SU-DHL-6 (cell line): ENCODE measurements at regions not wholly inside any gene's neighbourhood (a gene's known extent, or its start where the extent isn't known, plus 50 kb on each side); places are given as distances from the start of the nearest gene placed in this dataset.

Experiments used
- H2AFZ ChIP-seq: fragments of 200-600 bp; sonication (generic); 2 replicates; pipeline ENCODE4 v1.6.1; 2014; ENCODE audit warnings: low read depth, mild to moderate bottlenecking, moderate library complexity, mixed read lengths, antibody characterized with exemption, low read length; ENCODE audit not compliant: severe bottlenecking
- H3F3A ChIP-seq: fragments of 200-600 bp; shearing (Covaris generic); 2 replicates; pipeline ENCODE4 v1.6.0; 2016; ENCODE audit warnings: antibody characterized with exemption, mild to moderate bottlenecking; ENCODE audit not compliant: insufficient read depth
- H3K27ac ChIP-seq: fragments of 200-600 bp; sonication (generic); 2 replicates; pipeline ENCODE4 v1.5.1; 2016; ENCODE audit warnings: low read depth, mild to moderate bottlenecking, low read length, moderate library complexity, mixed read lengths
- H3K27me3 ChIP-seq: fragments of 200-600 bp; sonication (generic), shearing (Covaris generic); 2 replicates; pipeline ENCODE4 v1.6.0; 2014; ENCODE audit warnings: mild to moderate bottlenecking, low read length
- H3K36me3 ChIP-seq: fragments of 200-600 bp; sonication (generic); 2 replicates; pipeline ENCODE4 v1.6.1; 2014; ENCODE audit warnings: mild to moderate bottlenecking, low read length, mixed read lengths
- H3K4me2 ChIP-seq: fragments of 300-600, 200-600 bp; shearing (Covaris generic), sonication (generic); 2 replicates; pipeline ENCODE4 v1.6.0; 2014; ENCODE audit warnings: low read length, low read depth, mild to moderate bottlenecking; ENCODE audit not compliant: poor library complexity, severe bottlenecking
- H3K4me3 ChIP-seq: fragments of 200-600 bp; sonication (generic); 2 replicates; pipeline ENCODE4 v1.5.1; 2014; ENCODE audit warnings: antibody characterized with exemption, low read length, mild to moderate bottlenecking, mixed read lengths; ENCODE audit not compliant: insufficient read depth, poor library complexity, severe bottlenecking
- H3K79me2 ChIP-seq: fragments of 200-600 bp; sonication (generic); 2 replicates; pipeline ENCODE4 v1.6.1; 2014; ENCODE audit warnings: mild to moderate bottlenecking, low read length, moderate library complexity; ENCODE audit not compliant: insufficient read depth
- H3K9ac ChIP-seq: fragments of 200-600 bp; sonication (generic); 2 replicates; pipeline ENCODE4 v1.7.0; 2014; ENCODE audit warnings: mild to moderate bottlenecking, low read length
- H3K9me2 ChIP-seq: fragments of 200-600 bp; sonication (generic); replicated peaks from 2 replicates; pipeline ENCODE4 v1.6.1; 2014; ENCODE audit warnings: low read length; ENCODE audit not compliant: insufficient read depth
- H3K9me3 ChIP-seq: fragments of 200-600 bp; sonication (generic); 2 replicates; pipeline ENCODE4 v1.6.1; 2014; ENCODE audit warnings: low read length, mixed read lengths; ENCODE audit not compliant: insufficient read depth
- H4K20me1 ChIP-seq: fragments of 200-600 bp; sonication (generic); 2 replicates; pipeline ENCODE4 v1.6.1; 2014; ENCODE audit warnings: low read depth, mild to moderate bottlenecking, antibody characterized with exemption, low read length, moderate library complexity, mixed read lengths
- EZH2phosphoT487 ChIP-seq: fragments of 200-600 bp; sonication (generic), shearing (Covaris generic); conservative IDR thresholded peaks from 2 replicates; pipeline ENCODE4 v1.6.1; 2018; ENCODE audit warnings: mild to moderate bottlenecking, antibody characterized with exemption, low read length, moderate library complexity, mixed read lengths
- TF ChIP-seq, protein P1 (sequence below): fragments of 200-600 bp; sonication (generic); IDR thresholded peaks from one replicate; pipeline ENCODE4 v1.5.1; 2017; ENCODE audit warnings: antibody characterized with exemption, mild to moderate bottlenecking, low read length, moderate library complexity; ENCODE audit not compliant: insufficient read depth, poor library complexity, severe bottlenecking

DNA sequence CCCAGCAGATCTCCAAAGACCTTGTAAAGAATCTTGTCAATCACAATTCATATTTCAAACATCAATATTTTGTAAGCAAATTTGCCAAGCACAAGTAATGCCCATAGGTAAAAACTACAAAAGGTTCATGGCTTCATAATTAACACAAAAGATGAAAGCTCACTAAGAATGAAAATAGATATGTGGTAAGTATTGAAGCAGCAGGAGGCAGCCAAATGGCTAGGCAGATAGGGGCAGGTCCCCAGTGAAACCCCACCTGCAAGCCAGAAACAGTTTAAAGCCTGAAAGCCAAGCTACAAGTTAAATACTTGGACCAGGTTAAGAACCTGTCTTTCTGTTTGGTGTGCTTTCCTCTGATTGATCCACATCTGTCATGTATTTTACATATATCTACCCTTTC, 942.6 kb upstream of the SPRY2 start:
- no peak overlapping the region for H3K27ac ChIP-seq
- H3K36me3 ChIP-seq: no peaks in the 10 kb centered on the region
- no peaks in the 10 kb centered on the region for H3K9me3 ChIP-seq
- no peaks in the 10 kb centered on the region for H3K9me2 ChIP-seq
- no peak overlapping the region for H2AFZ ChIP-seq
- no peaks in the 10 kb centered on the region for H3F3A ChIP-seq
- TF ChIP-seq, protein P1, sequence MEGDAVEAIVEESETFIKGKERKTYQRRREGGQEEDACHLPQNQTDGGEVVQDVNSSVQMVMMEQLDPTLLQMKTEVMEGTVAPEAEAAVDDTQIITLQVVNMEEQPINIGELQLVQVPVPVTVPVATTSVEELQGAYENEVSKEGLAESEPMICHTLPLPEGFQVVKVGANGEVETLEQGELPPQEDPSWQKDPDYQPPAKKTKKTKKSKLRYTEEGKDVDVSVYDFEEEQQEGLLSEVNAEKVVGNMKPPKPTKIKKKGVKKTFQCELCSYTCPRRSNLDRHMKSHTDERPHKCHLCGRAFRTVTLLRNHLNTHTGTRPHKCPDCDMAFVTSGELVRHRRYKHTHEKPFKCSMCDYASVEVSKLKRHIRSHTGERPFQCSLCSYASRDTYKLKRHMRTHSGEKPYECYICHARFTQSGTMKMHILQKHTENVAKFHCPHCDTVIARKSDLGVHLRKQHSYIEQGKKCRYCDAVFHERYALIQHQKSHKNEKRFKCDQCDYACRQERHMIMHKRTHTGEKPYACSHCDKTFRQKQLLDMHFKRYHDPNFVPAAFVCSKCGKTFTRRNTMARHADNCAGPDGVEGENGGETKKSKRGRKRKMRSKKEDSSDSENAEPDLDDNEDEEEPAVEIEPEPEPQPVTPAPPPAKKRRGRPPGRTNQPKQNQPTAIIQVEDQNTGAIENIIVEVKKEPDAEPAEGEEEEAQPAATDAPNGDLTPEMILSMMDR: no peak
- TF ChIP-seq EZH2phosphoT487: no peak
- H3K4me2 ChIP-seq: no peak overlapping the region
- H4K20me1 ChIP-seq: no peaks in the 10 kb centered on the region
- H3K79me2 ChIP-seq: no peaks in the 10 kb centered on the region
- H3K27me3 ChIP-seq: no peaks in the 10 kb centered on the region
- H3K9ac ChIP-seq: no peak overlapping the region
- no peak overlapping the region for H3K4me3 ChIP-seq

DNA sequence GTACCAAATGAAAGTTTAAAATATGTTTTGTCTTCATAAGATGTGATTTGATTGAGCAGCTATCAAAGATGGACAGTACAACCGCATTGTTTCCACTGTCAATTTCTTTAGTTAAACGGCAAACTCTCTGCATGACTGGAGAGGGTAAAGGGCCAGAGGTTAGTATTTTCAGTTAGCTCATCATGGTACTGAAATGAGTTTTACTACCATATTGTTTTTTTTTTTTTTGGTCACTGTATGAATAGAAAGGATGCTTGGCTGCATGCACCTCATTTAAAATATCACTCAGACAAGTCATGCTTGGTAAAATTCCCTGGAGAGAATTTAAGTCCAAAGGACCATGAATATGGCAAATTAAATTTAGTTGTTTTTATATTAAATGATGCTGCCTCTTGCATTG, 942.1 kb upstream of the SPRY2 start:
- H3F3A ChIP-seq: no peaks in the 10 kb centered on the region
- H3K9me2 ChIP-seq: no peaks in the 10 kb centered on the region
- no peaks in the 10 kb centered on the region for H3K9me3 ChIP-seq
- no peaks in the 10 kb centered on the region for H3K79me2 ChIP-seq
- TF ChIP-seq, protein P1: no peak
- TF ChIP-seq EZH2phosphoT487: no peak
- H3K4me3 ChIP-seq: no peak overlapping the region
- H4K20me1 ChIP-seq: no peaks in the 10 kb centered on the region
- H3K27me3 ChIP-seq: no peaks in the 10 kb centered on the region
- H2AFZ ChIP-seq: no peak overlapping the region
- H3K9ac ChIP-seq: no peak overlapping the region
- H3K36me3 ChIP-seq: no peaks in the 10 kb centered on the region
- no peak overlapping the region for H3K4me2 ChIP-seq
- H3K27ac ChIP-seq: no peak overlapping the region

DNA sequence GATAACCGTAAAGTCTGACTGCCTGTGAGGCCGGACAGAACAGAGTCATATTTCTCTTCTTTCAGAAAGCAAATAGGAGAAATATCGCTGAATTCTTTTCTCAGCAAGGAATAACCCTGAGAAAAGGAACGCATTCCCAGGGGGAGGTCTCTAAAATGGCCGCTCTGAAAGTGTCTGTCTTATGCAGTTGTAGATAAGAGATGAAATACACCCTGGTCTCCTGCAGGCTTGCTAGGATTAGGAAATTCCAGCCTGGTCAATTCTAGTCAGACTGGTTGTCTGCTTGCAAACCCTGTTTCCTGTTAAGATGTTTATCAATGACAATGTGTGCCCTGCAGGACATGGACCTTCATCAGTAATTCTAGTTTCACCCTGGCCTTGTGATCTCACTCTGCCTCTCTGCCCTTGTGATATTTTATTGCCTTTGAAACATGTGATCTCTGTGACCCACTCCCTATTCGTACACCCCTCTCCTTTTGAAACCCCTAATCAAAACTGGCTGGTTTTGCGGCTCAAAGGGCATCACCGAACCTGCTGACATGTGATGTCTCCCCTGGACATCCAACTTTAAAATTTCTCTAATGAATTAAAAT, 934.8 kb upstream of the SPRY2 start:
- Histone ChIP-seq H4K20me1 (no peaks in the 10 kb centered on the region), H3K27ac (no peak overlapping the region), H3K4me3 (no peak overlapping the region), H3K4me2 (no peak overlapping the region), H3K9ac (no peak overlapping the region), H3K79me2 (no peaks in the 10 kb centered on the region), H3K9me3 (no peaks in the 10 kb centered on the region), H3K9me2 (no peaks in the 10 kb centered on the region), H3K27me3 (no peaks in the 10 kb centered on the region), H3F3A (no peaks in the 10 kb centered on the region), H2AFZ (no peak overlapping the region), H3K36me3 (no peaks in the 10 kb centered on the region)
- no peak for TF ChIP-seq EZH2phosphoT487
- TF ChIP-seq, protein P1: no peak
